Lower leg skin (tissue), 3 donors: ENCODE measurements at regions not wholly inside any gene's neighbourhood (a gene's known extent, or its start where the extent isn't known, plus 50 kb on each side); places are given as distances from the start of the nearest gene placed in this dataset.

Source experiments
- CTCF ChIP-seq, 3 donors: fragments of 450-650 bp; IDR thresholded peaks; one replicate each; pipeline ENCODE4 v1.5.1; 2016; ENCODE audit warnings: antibody characterized with exemption in 3 of 3, mild to moderate bottlenecking in 3 of 3, moderate library complexity in 2 of 3
- POLR2A ChIP-seq, 2 donors: fragments of 450-650 bp; IDR thresholded peaks; one replicate each; pipeline ENCODE4 v1.6.1; 2016 to 2017; ENCODE audit warnings: antibody characterized with exemption in 2 of 2, mild to moderate bottlenecking in 1 of 2, moderate library complexity in 1 of 2

- no peak for TF ChIP-seq CTCF (IDR thresholded peaks at IDR 0.05)
- TF ChIP-seq POLR2A (IDR thresholded peaks at IDR 0.05) = no peak
Observed at GRCh38 chr2:82964341-82964740, 1494.7 kb downstream of the SUCLG1 start.
